IMR-90 (cell line): ENCODE measurements at regions not wholly inside any gene's neighbourhood (a gene's known extent, or its start where the extent isn't known, plus 50 kb on each side); places are given as distances from the start of the nearest gene placed in this dataset.

ENCODE experiments used
- ATAC-seq: fragments of 200-7000 bp; cut with Tn5 transposase; 2 replicates; pipeline ENCODE4 v1.9.1; 2020; ENCODE audit warnings: low read depth, mild to moderate bottlenecking, moderate library complexity
- BruUV-seq: library from RNA; stranded (reverse); fragments of 400-500 nt; replicated peaks from 2 replicates; lab custom pipeline; 2021; lab: Mats Ljungman, UMichigan
- CTCF ChIA-PET: fragments of 300-600 bp; formaldehyde crosslinking; extraction: SDS; loops from one replicate; lab custom pipeline; 2021; ENCODE audit warnings: antibody characterized with exemption; lab: Yijun Ruan, JAX
- POLR2A ChIA-PET: fragments of 300-600 bp; sonication (Branson Sonifier 250); formaldehyde crosslinking; loops from one replicate; lab custom pipeline; 2022; ENCODE audit warnings: antibody characterized with exemption; ENCODE audit not compliant: unreplicated experiment; lab: Charles Lee
- DNase-seq: peaks from one replicate; pipeline ENCODE4 v3.0.0; 2013
- H2AFZ ChIP-seq: replicated peaks from 2 replicates; pipeline ENCODE3; 2013; ENCODE audit warnings: low read length, mild to moderate bottlenecking; ENCODE audit not compliant: poor library complexity
- H2AK5ac ChIP-seq: 2 replicates; pipeline ENCODE4 v1.6.1; 2013; ENCODE audit warnings: low read depth, low read length, inconsistent platforms
- H2AK9ac ChIP-seq: replicated peaks from 2 replicates; pipeline ENCODE3; 2013; ENCODE audit warnings: mild to moderate bottlenecking, low read depth, low read length, moderate library complexity; ENCODE audit not compliant: poor library complexity
- H2BK120ac ChIP-seq: 2 replicates; pipeline ENCODE4 v1.6.1; 2013; ENCODE audit warnings: low read depth, low read length, inconsistent platforms
- H2BK15ac ChIP-seq: 3 replicates; pipeline ENCODE4 v1.6.1; 2013; ENCODE audit warnings: low read depth, low read length, inconsistent platforms
- H2BK20ac ChIP-seq: 2 replicates; pipeline ENCODE4 v1.6.1; 2013; ENCODE audit warnings: low read depth, mild to moderate bottlenecking, inconsistent platforms, low read length, moderate library complexity
- H2BK5ac ChIP-seq: 2 replicates; pipeline ENCODE4 v1.6.1; 2013; ENCODE audit warnings: mild to moderate bottlenecking, low read depth, low read length, inconsistent platforms; ENCODE audit not compliant: poor library complexity, severe bottlenecking
- H3K14ac ChIP-seq: replicated peaks from 2 replicates; pipeline ENCODE4 v1.6.1; 2013; ENCODE audit warnings: low read depth, low read length, inconsistent platforms
- H3K18ac ChIP-seq: 2 replicates; pipeline ENCODE4 v1.6.1; 2013; ENCODE audit warnings: low read depth, low read length, control low read depth
- H3K23ac ChIP-seq: 2 replicates; pipeline ENCODE4 v1.6.1; 2013; ENCODE audit warnings: low read depth, low read length, inconsistent platforms
- H3K27ac ChIP-seq: 2 replicates; pipeline ENCODE4 v1.5.1; 2013; ENCODE audit warnings: mild to moderate bottlenecking, control low read depth, low read length; ENCODE audit not compliant: insufficient read depth
- H3K27me3 ChIP-seq: 2 replicates; pipeline ENCODE4 v1.6.1; 2013; ENCODE audit warnings: low read length; ENCODE audit not compliant: control insufficient read depth, insufficient read depth
- H3K36me3 ChIP-seq: 2 replicates; pipeline ENCODE4 v1.6.1; 2013; ENCODE audit warnings: low read length, mixed read lengths; ENCODE audit not compliant: control insufficient read depth, insufficient read depth
- H3K4ac ChIP-seq: 2 replicates; pipeline ENCODE4 v1.6.1; 2013; ENCODE audit warnings: low read depth, low read length, inconsistent platforms
- H3K4me1 ChIP-seq: 2 replicates; pipeline ENCODE4 v1.6.1; 2013; ENCODE audit warnings: low read length, mixed read lengths; ENCODE audit not compliant: control insufficient read depth, insufficient read depth
- H3K4me2 ChIP-seq: 2 replicates; pipeline ENCODE4 v1.6.1; 2013; ENCODE audit warnings: low read depth, mild to moderate bottlenecking, control low read depth, low read length, moderate library complexity
- H3K4me3 ChIP-seq: 2 replicates; pipeline ENCODE4 v1.5.1; 2013; ENCODE audit warnings: low read depth, mild to moderate bottlenecking, control low read depth, low read length, moderate library complexity; ENCODE audit not compliant: insufficient read depth
- H3K56ac ChIP-seq: 2 replicates; pipeline ENCODE4 v1.6.1; 2013; ENCODE audit warnings: low read length, inconsistent platforms; ENCODE audit not compliant: insufficient read depth; ENCODE audit errors: extremely low read depth
- H3K79me1 ChIP-seq, 2 experiments: 2 replicates each; pipeline ENCODE4 v1.6.1; 2013; ENCODE audit warnings: low read length in 2 of 2, inconsistent platforms in 1 of 2, low read depth in 1 of 2
- H3K9ac ChIP-seq: 2 replicates; pipeline ENCODE4 v1.6.1; 2013; ENCODE audit warnings: low read depth, low read length, control low read depth
- H3K9me1 ChIP-seq: 2 replicates; pipeline ENCODE4 v1.6.1; 2013; ENCODE audit warnings: low read length, inconsistent platforms; ENCODE audit not compliant: insufficient read depth
- H3K9me3 ChIP-seq: 2 replicates; pipeline ENCODE4 v1.6.1; 2013; ENCODE audit warnings: low read length; ENCODE audit not compliant: control insufficient read depth, insufficient read depth
- H4K20me1 ChIP-seq: 2 replicates; pipeline ENCODE4 v1.6.1; 2013; ENCODE audit warnings: low read length, inconsistent platforms; ENCODE audit not compliant: insufficient read depth
- H4K5ac ChIP-seq: 2 replicates; pipeline ENCODE4 v1.6.1; 2013; ENCODE audit warnings: mild to moderate bottlenecking, low read depth, low read length, control low read depth
- H4K8ac ChIP-seq, 2 experiments: 2 replicates each; pipeline ENCODE4 v1.6.1; 2013; ENCODE audit warnings: low read depth in 2 of 2, low read length in 2 of 2, control low read depth in 1 of 2, inconsistent platforms in 1 of 2
- H4K91ac ChIP-seq: 2 replicates; pipeline ENCODE4 v1.6.1; 2013; ENCODE audit warnings: low read depth, low read length, inconsistent platforms; ENCODE audit not compliant: insufficient read depth
- CEBPB ChIP-seq: IDR thresholded peaks from 2 replicates; pipeline ENCODE4 v1.6.1; 2012; ENCODE audit warnings: low read depth, low read length, improper control_type of control experiment
- FOS ChIP-seq: fragments of 150-350 bp; IDR thresholded peaks from 2 replicates; pipeline ENCODE4 v1.6.1; 2016; ENCODE audit warnings: low read depth, low read length
- MAZ ChIP-seq: IDR thresholded peaks from 2 replicates; pipeline ENCODE4 v1.6.1; 2012; ENCODE audit warnings: low read depth, mild to moderate bottlenecking, low read length, improper control_type of control experiment, moderate library complexity, borderline replicate concordance
- RFX5 ChIP-seq: IDR thresholded peaks from 2 replicates; pipeline ENCODE4 v1.8.0; 2012; ENCODE audit warnings: low read depth, mild to moderate bottlenecking, low read length, moderate library complexity
- WGBS, 2 experiments: methylation state at CpG; one replicate each; pipeline versions ENCODE4 v1.1.5 to v1.1.7; 2013; ENCODE audit warnings: missing lambda C conversion rate in 2 of 2; ENCODE audit not compliant: insufficient read length in 1 of 2; ENCODE audit errors: extremely low coverage in 2 of 2; 5-methylcytosine and 5-hydroxymethylcytosine counted together
- dilution Hi-C: fragments of 300-500 bp; cut with HindIII; formaldehyde crosslinking; loops from one replicate; pipeline ENCODE4 v1.14.3; 2018; ENCODE audit warnings: low sequenced_read_pairs; ENCODE audit not compliant: unreplicated experiment
- in situ Hi-C: fragments of 300-500 bp; cut with MboI; formaldehyde crosslinking; loops from 3 replicates; pipeline ENCODE4 v1.14.3; 2019; ENCODE audit warnings: low sequenced_read_pairs, inconsistent platforms, mixed read lengths
- intact Hi-C: fragments of 100-400 bp; cut with micrococcal nuclease; formaldehyde crosslinking; loops from 2 replicates; pipeline ENCODE4 v1.10.0; 2022

DNA sequence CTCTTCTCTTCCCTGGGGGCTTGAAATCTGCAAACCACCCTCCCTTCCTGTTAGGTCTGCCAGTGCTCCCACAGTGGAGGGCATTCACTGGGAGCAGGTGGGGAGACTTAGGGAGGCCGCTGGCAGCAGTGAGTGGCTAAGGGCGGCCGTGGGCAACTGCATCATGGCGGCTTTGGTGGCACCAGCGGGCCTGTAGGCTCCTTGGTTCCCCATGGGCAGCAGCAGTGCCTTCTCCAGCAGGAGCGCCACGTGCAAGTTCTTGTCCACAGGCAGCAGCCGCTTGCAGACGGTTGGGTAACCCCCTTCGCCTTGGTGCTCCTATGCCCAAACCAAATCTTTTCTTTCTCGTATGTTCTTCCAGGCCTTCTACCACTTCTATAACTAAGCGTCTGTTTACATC is 158.2 kb downstream of the SREK1 start:
- H4K8ac ChIP-seq = no peak overlapping the region
- H3K36me3 ChIP-seq = no peaks in the 10 kb centered on the region
- dilution Hi-C loops = no loop called here
- H3K27ac ChIP-seq = no peak overlapping the region
- no peak overlapping the region for H2AFZ ChIP-seq
- intact Hi-C loops = no loop called here
- no peak overlapping the region for H3K18ac ChIP-seq
- H3K9me1 ChIP-seq = no peaks in the 10 kb centered on the region
- no peak overlapping the region for H2BK20ac ChIP-seq
- H4K91ac ChIP-seq = no peak overlapping the region
- H3K4me1 ChIP-seq = no peaks in the 10 kb centered on the region
- H3K4ac ChIP-seq = no peak overlapping the region
- no peak for TF ChIP-seq MAZ
- no peak for TF ChIP-seq CEBPB
- TF ChIP-seq FOS = no peak
- no peak for TF ChIP-seq RFX5
- H2BK15ac ChIP-seq = no peak overlapping the region
- H3K9ac ChIP-seq = no peak overlapping the region
- in situ Hi-C loops = loop anchor here (10.0 to 25.0 kb wide), 2 partner anchors 462 to 910 kb away; no protein-coding TSS in a partner anchor
- no peak overlapping the region for H2BK5ac ChIP-seq
- no peak overlapping the region for H2BK120ac ChIP-seq
- H2AK9ac ChIP-seq = no peak overlapping the region
- H3K4me3 ChIP-seq = no peak overlapping the region
- CTCF ChIA-PET = no interaction called here
- no peaks in the 10 kb centered on the region for H3K79me1 ChIP-seq
- DNase-seq = no peak
- H4K5ac ChIP-seq = no peak overlapping the region
- no peaks in the 10 kb centered on the region for H4K20me1 ChIP-seq
- BruUV-seq = no TSS peak
- no peaks in the 10 kb centered on the region for H3K9me3 ChIP-seq
- H3K14ac ChIP-seq = no peak overlapping the region
- peaks cover 5% of the 10 kb centered on the region for H3K27me3 ChIP-seq
- no peak overlapping the region for H3K4me2 ChIP-seq
- no peak overlapping the region for H2AK5ac ChIP-seq
- H3K56ac ChIP-seq = no peak overlapping the region
- POLR2A ChIA-PET = no interaction called here
- WGBS, 2 experiments = 63% methylated on average over 7 of the region's 12 CpGs; no CpG with 5 or more reads in 1 of the 2 experiments
- no peak overlapping the region for H3K23ac ChIP-seq
- no peak for ATAC-seq
